ENCODE measurements at regions not wholly inside any gene's neighbourhood (a gene's known extent, or its start where the extent isn't known, plus 50 kb on each side); places are given as distances from the start of the nearest gene placed in this dataset.

DNA sequence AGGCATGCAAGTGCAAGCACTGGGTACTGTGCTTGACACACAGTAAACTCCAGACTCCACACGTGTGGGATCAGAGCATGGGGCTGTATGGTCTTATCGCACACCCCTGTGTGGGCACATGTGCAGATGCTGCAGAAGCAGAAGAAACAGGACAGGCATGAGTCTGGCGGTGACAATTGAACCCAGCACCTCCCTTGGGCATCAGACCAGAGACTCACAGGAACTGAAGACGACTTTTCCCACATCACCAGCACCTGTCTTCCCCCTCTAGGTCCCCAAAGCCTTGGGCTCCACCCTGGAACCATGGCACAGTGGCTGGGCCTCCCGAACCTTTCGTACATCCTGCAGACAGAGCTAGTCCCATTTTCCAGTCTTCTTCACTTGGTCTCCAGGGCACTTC, 126.4 kb upstream of the CDH5 start:
- TF ChIP-seq, protein P1, sequence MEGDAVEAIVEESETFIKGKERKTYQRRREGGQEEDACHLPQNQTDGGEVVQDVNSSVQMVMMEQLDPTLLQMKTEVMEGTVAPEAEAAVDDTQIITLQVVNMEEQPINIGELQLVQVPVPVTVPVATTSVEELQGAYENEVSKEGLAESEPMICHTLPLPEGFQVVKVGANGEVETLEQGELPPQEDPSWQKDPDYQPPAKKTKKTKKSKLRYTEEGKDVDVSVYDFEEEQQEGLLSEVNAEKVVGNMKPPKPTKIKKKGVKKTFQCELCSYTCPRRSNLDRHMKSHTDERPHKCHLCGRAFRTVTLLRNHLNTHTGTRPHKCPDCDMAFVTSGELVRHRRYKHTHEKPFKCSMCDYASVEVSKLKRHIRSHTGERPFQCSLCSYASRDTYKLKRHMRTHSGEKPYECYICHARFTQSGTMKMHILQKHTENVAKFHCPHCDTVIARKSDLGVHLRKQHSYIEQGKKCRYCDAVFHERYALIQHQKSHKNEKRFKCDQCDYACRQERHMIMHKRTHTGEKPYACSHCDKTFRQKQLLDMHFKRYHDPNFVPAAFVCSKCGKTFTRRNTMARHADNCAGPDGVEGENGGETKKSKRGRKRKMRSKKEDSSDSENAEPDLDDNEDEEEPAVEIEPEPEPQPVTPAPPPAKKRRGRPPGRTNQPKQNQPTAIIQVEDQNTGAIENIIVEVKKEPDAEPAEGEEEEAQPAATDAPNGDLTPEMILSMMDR (IDR thresholded peaks at IDR 0.05) = no peak
- TF ChIP-seq POLR2A (IDR thresholded peaks at IDR 0.05) = no peak
- no peak for TF ChIP-seq POLR2AphosphoS5 (IDR thresholded peaks at IDR 0.05; ENCODE audit: insufficient read depth in 1 of 2, low read depth in 1 of 2)
